CD14-positive monocyte (primary cell): ENCODE measurements at regions not wholly inside any gene's neighbourhood (a gene's known extent, or its start where the extent isn't known, plus 50 kb on each side); places are given as distances from the start of the nearest gene placed in this dataset.

Source experiments
- DNase-seq, 3 donors: peaks; one replicate each; pipeline ENCODE4 v3.0.0-alpha.2; 2011 to 2022
- H2AFZ ChIP-seq: 2 replicates; pipeline ENCODE4 v1.6.0; 2012; ENCODE audit warnings: mild to moderate bottlenecking, low read depth, low read length, inconsistent platforms; ENCODE audit not compliant: insufficient read depth, poor library complexity, severe bottlenecking
- H3K27ac ChIP-seq, 2 donors: 1 replicate in 1 of 2; 2 replicates in 1 of 2; pipeline ENCODE4 v1.5.1; 2012 to 2013; ENCODE audit warnings: low read length in 2 of 2, control low read depth in 1 of 2, inconsistent platforms in 1 of 2, low read depth in 1 of 2, mild to moderate bottlenecking in 1 of 2
- H3K27me3 ChIP-seq, 2 donors: one replicate each; pipeline versions ENCODE4 v1.6.0 to v1.6.1; 2011 to 2013; ENCODE audit warnings: low read length in 2 of 2; ENCODE audit not compliant: control insufficient read depth in 2 of 2, insufficient read depth in 2 of 2
- H3K36me3 ChIP-seq, 2 donors: replicated peaks in 1 of 2; 1 replicate in 1 of 2; 2 replicates in 1 of 2; pipeline versions ENCODE4 v1.5.1 to v1.6.1; 2012 to 2013; ENCODE audit warnings: low read length in 2 of 2, control low read depth in 1 of 2, inconsistent platforms in 1 of 2, mild to moderate bottlenecking in 1 of 2; ENCODE audit not compliant: insufficient read depth in 2 of 2, control insufficient read depth in 1 of 2
- H3K4me1 ChIP-seq, 2 donors: 1 replicate in 1 of 2; 2 replicates in 1 of 2; pipeline versions ENCODE4 v1.5.1 to v1.6.1; 2012 to 2013; ENCODE audit warnings: low read length in 2 of 2, control low read depth in 1 of 2, inconsistent platforms in 1 of 2, mild to moderate bottlenecking in 1 of 2, moderate library complexity in 1 of 2; ENCODE audit not compliant: insufficient read depth in 2 of 2, control insufficient read depth in 1 of 2
- H3K4me2 ChIP-seq: replicated peaks from 2 replicates; pipeline ENCODE3; 2012; ENCODE audit warnings: low read length, moderate library complexity, mild to moderate bottlenecking; ENCODE audit not compliant: poor library complexity, severe bottlenecking; ENCODE audit errors: extremely low read depth
- H3K4me3 ChIP-seq, 3 experiments: fragments of 200-600 bp in 1 of 3; sonication (generic) in 1 of 3; replicated peaks in 1 of 3; 1 replicate in 2 of 3; 2 replicates in 1 of 3; pipeline ENCODE4 v1.5.1; 2011 to 2013; ENCODE audit warnings: low read length in 3 of 3, mild to moderate bottlenecking in 3 of 3, control low read depth in 2 of 3, low read depth in 2 of 3, inconsistent platforms in 1 of 3, moderate library complexity in 1 of 3
- H3K79me2 ChIP-seq: 2 replicates; pipeline ENCODE4 v1.6.0; 2012; ENCODE audit warnings: mild to moderate bottlenecking, control low read depth, inconsistent platforms, low read length, moderate library complexity; ENCODE audit not compliant: insufficient read depth
- H3K9ac ChIP-seq: 2 replicates; pipeline ENCODE4 v1.6.0; 2017; ENCODE audit warnings: low read length, mild to moderate bottlenecking; ENCODE audit not compliant: insufficient read depth, poor library complexity, severe bottlenecking
- H3K9me3 ChIP-seq, 2 donors: replicated peaks in 1 of 2; 1 replicate in 1 of 2; 2 replicates in 1 of 2; pipeline versions ENCODE4 v1.5.1 to v1.6.1; 2012 to 2013; ENCODE audit warnings: low read length in 2 of 2, control low read depth in 1 of 2; ENCODE audit not compliant: control insufficient read depth in 1 of 2, insufficient read depth in 1 of 2
- H4K20me1 ChIP-seq: 2 replicates; pipeline ENCODE4 v1.6.0; 2012; ENCODE audit warnings: mild to moderate bottlenecking, low read length, control low read depth, moderate library complexity; ENCODE audit not compliant: insufficient read depth
- H3K27ac Mint-ChIP-seq, 7 donors: one replicate each; pipeline ENCODE4 v1.8.0; 2020; ENCODE audit warnings: mild to moderate bottlenecking in 7 of 7, mixed read lengths in 7 of 7, moderate library complexity in 6 of 7, inconsistent platforms in 2 of 7
- H3K27me3 Mint-ChIP-seq, 3 donors: one replicate each; pipeline ENCODE4 v1.8.0; 2021 to 2022; ENCODE audit warnings: low read depth in 3 of 3, mild to moderate bottlenecking in 3 of 3, mixed read lengths in 3 of 3, moderate library complexity in 3 of 3, inconsistent platforms in 1 of 3
- H3K36me3 Mint-ChIP-seq, 2 donors: one replicate each; pipeline ENCODE4 v1.8.0; 2020; ENCODE audit warnings: mixed read lengths in 2 of 2, inconsistent platforms in 1 of 2, mild to moderate bottlenecking in 1 of 2
- H3K4me1 Mint-ChIP-seq: one replicate; pipeline ENCODE4 v1.8.0; 2020; ENCODE audit warnings: mild to moderate bottlenecking, mixed read lengths
- H3K4me3 Mint-ChIP-seq, 2 donors: one replicate each; pipeline ENCODE4 v1.8.0; 2020; ENCODE audit warnings: mild to moderate bottlenecking in 2 of 2, mixed read lengths in 2 of 2, moderate library complexity in 1 of 2
- H3K9me3 Mint-ChIP-seq, 7 donors: one replicate each; pipeline ENCODE4 v1.8.0; 2020 to 2022; ENCODE audit warnings: mixed read lengths in 7 of 7, mild to moderate bottlenecking in 6 of 7, moderate library complexity in 6 of 7, inconsistent platforms in 2 of 7
- WGBS: methylation state at CpG from one replicate; pipeline ENCODE4 v1.1.5; 2013; ENCODE audit warnings: missing lambda C conversion rate; ENCODE audit not compliant: insufficient coverage; 5-methylcytosine and 5-hydroxymethylcytosine counted together
- intact Hi-C, 2 donors: fragments of 100-400 bp; cut with micrococcal nuclease; formaldehyde crosslinking; loops; one replicate each; pipeline versions ENCODE4 v1.15.0 to v1.15.1; 2023
- TF ChIP-seq, protein P1 (sequence below): fragments of 200-600 bp; IDR thresholded peaks from one replicate; pipeline ENCODE4 v1.8.0; 2022; ENCODE audit warnings: antibody characterized with exemption, mild to moderate bottlenecking

DNA sequence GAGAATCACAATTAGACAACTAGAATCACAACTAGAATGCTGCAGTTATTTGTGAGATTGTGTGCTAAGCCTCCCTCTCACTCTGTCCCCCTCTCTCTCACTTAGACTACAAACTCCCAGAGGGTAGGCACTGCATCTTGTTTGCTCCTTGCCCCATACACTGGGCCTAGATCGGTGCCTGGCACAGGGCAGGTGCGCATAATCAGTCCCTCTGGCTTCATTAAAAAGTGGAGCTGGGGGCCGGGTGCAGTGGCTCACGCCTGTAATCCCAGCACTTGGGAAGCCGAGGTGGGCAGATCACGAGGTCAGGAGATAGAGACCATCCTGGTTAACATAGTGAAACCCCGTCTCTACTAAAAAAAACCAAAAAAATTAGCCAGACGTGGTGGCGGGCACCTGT lies 456.8 kb downstream of the MIAT start:
- intact Hi-C loops = no loop called here
- Mint-ChIP-seq H3K36me3 (no peaks in the 10 kb centered on the region), H3K27me3 (peaks cover 1 to 5% (median 4%) of the 10 kb centered on the region in 3 donors), H3K4me1 (peaks cover 23% of the 10 kb centered on the region), H3K27ac (peak overlapping the region in 5 of 7 donors; percentile 44 to 99 (median 96)), H3K4me3 (no peak overlapping the region), H3K9me3 (peaks cover 0 to 5% (median 0%) of the 10 kb centered on the region in 7 donors)
- 93% methylated on average over 6 of the region's 9 CpGs for WGBS
- no peak for DNase-seq
- H3K4me3 ChIP-seq = no peak overlapping the region
- TF ChIP-seq, protein P1, sequence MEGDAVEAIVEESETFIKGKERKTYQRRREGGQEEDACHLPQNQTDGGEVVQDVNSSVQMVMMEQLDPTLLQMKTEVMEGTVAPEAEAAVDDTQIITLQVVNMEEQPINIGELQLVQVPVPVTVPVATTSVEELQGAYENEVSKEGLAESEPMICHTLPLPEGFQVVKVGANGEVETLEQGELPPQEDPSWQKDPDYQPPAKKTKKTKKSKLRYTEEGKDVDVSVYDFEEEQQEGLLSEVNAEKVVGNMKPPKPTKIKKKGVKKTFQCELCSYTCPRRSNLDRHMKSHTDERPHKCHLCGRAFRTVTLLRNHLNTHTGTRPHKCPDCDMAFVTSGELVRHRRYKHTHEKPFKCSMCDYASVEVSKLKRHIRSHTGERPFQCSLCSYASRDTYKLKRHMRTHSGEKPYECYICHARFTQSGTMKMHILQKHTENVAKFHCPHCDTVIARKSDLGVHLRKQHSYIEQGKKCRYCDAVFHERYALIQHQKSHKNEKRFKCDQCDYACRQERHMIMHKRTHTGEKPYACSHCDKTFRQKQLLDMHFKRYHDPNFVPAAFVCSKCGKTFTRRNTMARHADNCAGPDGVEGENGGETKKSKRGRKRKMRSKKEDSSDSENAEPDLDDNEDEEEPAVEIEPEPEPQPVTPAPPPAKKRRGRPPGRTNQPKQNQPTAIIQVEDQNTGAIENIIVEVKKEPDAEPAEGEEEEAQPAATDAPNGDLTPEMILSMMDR = no peak
- H3K27me3 ChIP-seq = no peaks in the 10 kb centered on the region
- H3K79me2 ChIP-seq = no peaks in the 10 kb centered on the region
- H2AFZ ChIP-seq = no peak overlapping the region
- no peaks in the 10 kb centered on the region for H4K20me1 ChIP-seq
- peaks cover 21 to 30% of the 10 kb centered on the region in 2 donors for H3K4me1 ChIP-seq
- H3K27ac ChIP-seq = peak overlapping the region in 1 of 2 donors; percentile 97
- H3K9ac ChIP-seq = no peak overlapping the region
- H3K36me3 ChIP-seq = no peaks in the 10 kb centered on the region
- no peaks in the 10 kb centered on the region for H3K9me3 ChIP-seq
- H3K4me2 ChIP-seq = no peak overlapping the region

DNA sequence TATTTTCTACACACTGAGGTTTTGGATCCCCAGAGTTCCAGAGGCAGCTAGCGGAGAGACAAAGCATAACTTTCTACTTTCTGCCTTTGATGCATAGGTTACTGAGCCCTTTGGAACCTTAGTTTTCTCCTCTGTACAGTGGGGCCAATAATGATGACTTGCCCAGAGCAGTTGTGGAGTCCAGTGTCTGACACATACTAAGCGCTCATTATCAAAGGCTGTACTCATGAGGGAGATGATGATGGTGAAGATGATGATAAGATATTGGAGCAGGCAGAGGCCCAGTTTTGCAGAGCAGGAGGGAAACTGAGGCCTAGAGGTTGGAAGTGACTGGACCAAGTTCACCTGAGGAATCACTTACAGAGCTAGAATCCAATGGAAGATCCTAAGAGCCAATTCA lies 458.0 kb downstream of the MIAT start:
- Histone ChIP-seq H3K27me3 (no peaks in the 10 kb centered on the region), H3K36me3 (no peaks in the 10 kb centered on the region), H4K20me1 (no peaks in the 10 kb centered on the region), H3K4me2 (no peak overlapping the region), H2AFZ (no peak overlapping the region), H3K4me3 (no peak overlapping the region), H3K9ac (no peak overlapping the region), H3K9me3 (peaks cover 0 to 2% of the 10 kb centered on the region in 2 donors), H3K27ac (no peak overlapping the region), H3K79me2 (no peaks in the 10 kb centered on the region), H3K4me1 (peaks cover 21 to 30% of the 10 kb centered on the region in 2 donors)
- DNase-seq = peak in 1 of 3 donors; percentile 11
- H3K27ac Mint-ChIP-seq = peak overlapping the region in 2 of 7 donors; percentile 18 to 49
- TF ChIP-seq, protein P1 = no peak
- WGBS = 92% methylated on average over 2 of the region's 2 CpGs
- no peak overlapping the region for H3K4me3 Mint-ChIP-seq
- H3K9me3 Mint-ChIP-seq = peaks cover 0 to 5% (median 3%) of the 10 kb centered on the region in 7 donors
- intact Hi-C loops = no loop called here
- H3K36me3 Mint-ChIP-seq = no peaks in the 10 kb centered on the region
- H3K4me1 Mint-ChIP-seq = peaks cover 23% of the 10 kb centered on the region
- H3K27me3 Mint-ChIP-seq = peaks cover 1 to 5% (median 4%) of the 10 kb centered on the region in 3 donors
